HG03135 (cell line): ENCODE measurements at regions not wholly inside any gene's neighbourhood (a gene's known extent, or its start where the extent isn't known, plus 50 kb on each side); places are given as distances from the start of the nearest gene placed in this dataset.

Source experiments
- ATAC-seq: cut with Tn5 transposase; IDR thresholded peaks from one replicate; pipeline ENCODE4 v1.9.1; 2021; ENCODE audit warnings: mild to moderate bottlenecking, moderate library complexity; ENCODE audit not compliant: unreplicated experiment

- no peak for ATAC-seq
Observed at GRCh38 chr21:25338415-25338814, 268.9 kb downstream of the MRPL39 start.

GRCh38 chr21:25334046-25334730 is 273.1 kb downstream of the MRPL39 start:
- no peak for ATAC-seq

GRCh38 chr21:25331286-25331685 is 276.0 kb downstream of the MRPL39 start:
- no peak for ATAC-seq

GRCh38 chr21:25330266-25330665 is 277.0 kb downstream of the MRPL39 start:
- no peak for ATAC-seq

GRCh38 chr21:25329227-25329825 is 278.0 kb downstream of the MRPL39 start:
- ATAC-seq: no peak

GRCh38 chr21:25328736-25329135 is 278.5 kb downstream of the MRPL39 start:
- ATAC-seq: no peak

GRCh38 chr21:25326181-25326580 is 281.1 kb downstream of the MRPL39 start:
- no peak for ATAC-seq

GRCh38 chr21:25324666-25325065 is 282.6 kb downstream of the MRPL39 start:
- no peak for ATAC-seq

GRCh38 chr21:25323356-25323949 is 283.8 kb downstream of the MRPL39 start:
- no peak for ATAC-seq

- no peak for ATAC-seq
Observed at GRCh38 chr21:25314247-25314646, 293.0 kb downstream of the MRPL39 start.

GRCh38 chr21:25313829-25314228 is 293.5 kb downstream of the MRPL39 start:
- no peak for ATAC-seq

GRCh38 chr21:25307489-25307888 is 299.8 kb downstream of the MRPL39 start:
- ATAC-seq: no peak

GRCh38 chr21:25304611-25305010 is 302.7 kb downstream of the MRPL39 start:
- no peak for ATAC-seq

GRCh38 chr21:25300632-25301031 is 306.6 kb downstream of the MRPL39 start:
- no peak for ATAC-seq

- peak; percentile 92 for ATAC-seq
Observed at GRCh38 chr21:25298512-25299491, 308.5 kb downstream of the MRPL39 start.

- ATAC-seq: no peak
Observed at GRCh38 chr21:25297117-25297516, 310.2 kb downstream of the MRPL39 start.

- no peak for ATAC-seq
Observed at GRCh38 chr21:25296252-25296651, 311.0 kb downstream of the MRPL39 start.

- no peak for ATAC-seq
Observed at GRCh38 chr21:25292396-25292795, 314.9 kb downstream of the MRPL39 start.

- no peak for ATAC-seq
Observed at GRCh38 chr21:25283720-25284119, 323.6 kb downstream of the MRPL39 start.

- ATAC-seq: no peak
Observed at GRCh38 chr21:25281134-25281533, 326.1 kb downstream of the MRPL39 start.

- ATAC-seq: no peak
Observed at GRCh38 chr21:25280061-25280460, 327.2 kb downstream of the MRPL39 start.
